Activated CD8-positive, alpha-beta T cell treated with anti-CD3 and anti-CD28 coated beads for 36 hours (primary cell): ENCODE measurements at regions not wholly inside any gene's neighbourhood (a gene's known extent, or its start where the extent isn't known, plus 50 kb on each side); places are given as distances from the start of the nearest gene placed in this dataset.

Experiments used
- ATAC-seq: fragments of 200-7000 bp; cut with Tn5 transposase; one replicate; pipeline ENCODE4 v1.10.0; 2021; ENCODE audit warnings: mild to moderate bottlenecking, moderate library complexity
- CTCF ChIA-PET: fragments of 350-600 bp; sonication (Branson Sonifier 250); formaldehyde crosslinking; loops from one replicate; lab custom pipeline; 2021; ENCODE audit warnings: antibody characterized with exemption; lab: Charles Lee
- POLR2A ChIA-PET: fragments of 350-600 bp; sonication (Branson Sonifier 250); formaldehyde crosslinking; loops from one replicate; lab custom pipeline; 2021; ENCODE audit warnings: antibody characterized with exemption; lab: Charles Lee
- DNase-seq: peaks from one replicate; pipeline ENCODE4 v3.0.0-alpha.2; 2020
- H3K27ac Mint-ChIP-seq: one replicate; pipeline ENCODE4 v1.8.0; 2021; ENCODE audit warnings: mild to moderate bottlenecking, mixed read lengths
- H3K27me3 Mint-ChIP-seq: one replicate; pipeline ENCODE4 v1.8.0; 2021; ENCODE audit warnings: mixed read lengths
- H3K36me3 Mint-ChIP-seq: one replicate; pipeline ENCODE4 v1.8.0; 2021; ENCODE audit warnings: low read depth, mixed read lengths
- H3K4me1 Mint-ChIP-seq: one replicate; pipeline ENCODE4 v1.8.0; 2021; ENCODE audit warnings: low read depth, mixed read lengths
- H3K4me3 Mint-ChIP-seq: one replicate; pipeline ENCODE4 v1.8.0; 2021; ENCODE audit warnings: mild to moderate bottlenecking, moderate library complexity, mixed read lengths
- H3K9me3 Mint-ChIP-seq: one replicate; pipeline ENCODE4 v1.8.0; 2021; ENCODE audit warnings: mixed read lengths
- intact Hi-C: fragments of 100-400 bp; cut with micrococcal nuclease; formaldehyde crosslinking; loops from one replicate; pipeline ENCODE4 v1.10.0; 2022
- TF ChIP-seq, protein P1 (sequence below): fragments of 200-600 bp; IDR thresholded peaks from one replicate; pipeline ENCODE4 v1.8.0; 2022; ENCODE audit warnings: antibody characterized with exemption, mild to moderate bottlenecking

- no peaks in the 10 kb centered on the region for H3K36me3 Mint-ChIP-seq
- ChIA-PET POLR2A (no interaction called here), CTCF (no interaction called here)
- no peaks in the 10 kb centered on the region for H3K9me3 Mint-ChIP-seq
- intact Hi-C loops, result no loop called here
- no peaks in the 10 kb centered on the region for H3K27me3 Mint-ChIP-seq
- ATAC-seq, result no peak
- TF ChIP-seq, protein P1, sequence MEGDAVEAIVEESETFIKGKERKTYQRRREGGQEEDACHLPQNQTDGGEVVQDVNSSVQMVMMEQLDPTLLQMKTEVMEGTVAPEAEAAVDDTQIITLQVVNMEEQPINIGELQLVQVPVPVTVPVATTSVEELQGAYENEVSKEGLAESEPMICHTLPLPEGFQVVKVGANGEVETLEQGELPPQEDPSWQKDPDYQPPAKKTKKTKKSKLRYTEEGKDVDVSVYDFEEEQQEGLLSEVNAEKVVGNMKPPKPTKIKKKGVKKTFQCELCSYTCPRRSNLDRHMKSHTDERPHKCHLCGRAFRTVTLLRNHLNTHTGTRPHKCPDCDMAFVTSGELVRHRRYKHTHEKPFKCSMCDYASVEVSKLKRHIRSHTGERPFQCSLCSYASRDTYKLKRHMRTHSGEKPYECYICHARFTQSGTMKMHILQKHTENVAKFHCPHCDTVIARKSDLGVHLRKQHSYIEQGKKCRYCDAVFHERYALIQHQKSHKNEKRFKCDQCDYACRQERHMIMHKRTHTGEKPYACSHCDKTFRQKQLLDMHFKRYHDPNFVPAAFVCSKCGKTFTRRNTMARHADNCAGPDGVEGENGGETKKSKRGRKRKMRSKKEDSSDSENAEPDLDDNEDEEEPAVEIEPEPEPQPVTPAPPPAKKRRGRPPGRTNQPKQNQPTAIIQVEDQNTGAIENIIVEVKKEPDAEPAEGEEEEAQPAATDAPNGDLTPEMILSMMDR, result no peak
- H3K4me1 Mint-ChIP-seq, result no peaks in the 10 kb centered on the region
- no peak overlapping the region for H3K4me3 Mint-ChIP-seq
- no peak overlapping the region for H3K27ac Mint-ChIP-seq
- no peak for DNase-seq
Observed at GRCh38 chr1:164310166-164310565, 248.8 kb upstream of the PBX1 start.

- ChIA-PET CTCF (no interaction called here), POLR2A (no interaction called here)
- no peaks in the 10 kb centered on the region for H3K27me3 Mint-ChIP-seq
- H3K36me3 Mint-ChIP-seq, result no peaks in the 10 kb centered on the region
- DNase-seq, result no peak
- no peak for ATAC-seq
- H3K4me3 Mint-ChIP-seq, result no peak overlapping the region
- no peaks in the 10 kb centered on the region for H3K4me1 Mint-ChIP-seq
- TF ChIP-seq, protein P1, result no peak
- intact Hi-C loops, result no loop called here
- H3K27ac Mint-ChIP-seq, result no peak overlapping the region
- no peaks in the 10 kb centered on the region for H3K9me3 Mint-ChIP-seq
Observed at GRCh38 chr1:164311377-164311776, 247.6 kb upstream of the PBX1 start.

DNA sequence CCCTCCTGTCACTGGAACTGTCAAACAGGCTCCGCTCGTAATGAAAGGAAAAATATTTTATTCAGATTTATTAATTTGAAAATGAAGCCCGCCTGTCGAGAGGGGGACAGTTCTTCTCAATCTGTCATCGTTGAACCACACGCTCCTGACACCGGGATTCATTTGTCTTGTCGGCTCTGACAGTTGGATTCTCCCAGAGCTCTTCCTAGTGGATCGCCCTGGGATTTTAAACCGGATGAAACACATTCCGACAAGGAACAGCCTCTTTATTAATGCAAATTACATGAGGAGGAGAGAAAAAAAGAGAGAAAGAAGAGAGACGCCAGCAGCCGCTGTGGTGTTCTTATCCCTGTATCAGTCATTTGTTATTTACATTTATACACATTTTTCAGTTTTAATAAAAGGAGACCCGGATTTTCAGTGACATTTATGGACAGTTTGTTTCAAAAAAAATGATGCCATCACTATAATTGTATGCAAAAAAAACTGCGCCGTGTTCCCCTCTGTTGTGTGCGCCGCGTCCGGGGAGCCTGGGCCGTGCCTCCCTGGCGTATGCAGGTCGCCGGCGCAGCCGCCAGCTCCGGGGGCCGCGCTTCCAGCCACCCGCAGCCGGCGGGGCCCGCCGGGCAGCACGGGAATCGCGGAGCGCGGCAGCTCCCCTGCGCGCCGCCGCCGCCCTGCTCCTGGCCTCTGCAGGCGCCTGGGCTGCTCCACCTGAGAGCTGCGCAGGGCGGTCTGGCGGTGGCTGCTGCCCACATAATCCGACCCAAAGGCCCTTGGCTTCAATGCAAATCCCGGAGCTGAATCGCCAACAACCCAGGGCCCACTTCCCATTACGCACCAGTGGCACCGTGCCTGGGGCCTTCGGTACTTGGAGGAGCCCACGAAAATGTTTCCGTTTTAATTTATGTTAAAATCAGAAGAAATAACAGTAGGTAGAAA is 237.9 kb upstream of the PBX1 start:
- H3K27ac Mint-ChIP-seq, result no peak overlapping the region
- POLR2A ChIA-PET, result interaction anchor here (0.5 kb wide), 1 partner anchor 810 kb away, joined by 3 read pairs; no protein-coding TSS in a partner anchor

DNA sequence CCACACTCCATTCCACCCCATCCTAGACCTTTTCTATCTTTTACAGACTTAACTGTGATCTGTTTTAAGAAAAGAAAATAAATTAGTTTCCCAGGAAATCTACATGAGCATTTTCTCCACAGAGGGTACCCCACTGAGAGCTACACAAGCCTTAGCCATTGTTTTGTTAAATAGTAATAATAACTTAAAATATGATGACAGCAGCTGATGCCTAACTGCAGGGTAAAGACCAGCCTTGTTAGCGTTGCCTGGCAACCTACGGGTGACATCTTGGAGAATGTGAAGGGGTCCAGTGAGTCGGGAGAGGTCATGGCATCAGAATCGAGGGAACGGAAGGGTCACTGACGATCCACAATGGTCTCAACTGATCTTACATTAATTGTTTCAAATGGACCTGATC is 233.2 kb upstream of the PBX1 start:
- ATAC-seq (no peak), DNase-seq (no peak)
- intact Hi-C loops, result no loop called here
- no peak overlapping the region for H3K4me3 Mint-ChIP-seq
- TF ChIP-seq, protein P1, result no peak
- H3K9me3 Mint-ChIP-seq, result peaks cover 7% of the 10 kb centered on the region
- ChIA-PET POLR2A (no interaction called here), CTCF (no interaction called here)
- H3K27ac Mint-ChIP-seq, result no peak overlapping the region
- H3K36me3 Mint-ChIP-seq, result no peaks in the 10 kb centered on the region
- H3K4me1 Mint-ChIP-seq, result no peaks in the 10 kb centered on the region
- H3K27me3 Mint-ChIP-seq, result peaks cover 2% of the 10 kb centered on the region

More for the DNA sequence above, 237.9 kb upstream of the PBX1 start:
- TF ChIP-seq, protein P1, result no peak
- intact Hi-C loops, result no loop called here
- H3K4me3 Mint-ChIP-seq, result no peak overlapping the region
- H3K4me1 Mint-ChIP-seq, result no peaks in the 10 kb centered on the region
- DNase-seq (no peak), ATAC-seq (no peak)
- H3K27me3 Mint-ChIP-seq, result peaks cover 8% of the 10 kb centered on the region
- H3K36me3 Mint-ChIP-seq, result no peaks in the 10 kb centered on the region
- no peaks in the 10 kb centered on the region for H3K9me3 Mint-ChIP-seq
- CTCF ChIA-PET, result no interaction called here

- H3K4me3 Mint-ChIP-seq, result no peak overlapping the region
- no peak overlapping the region for H3K27ac Mint-ChIP-seq
- TF ChIP-seq, protein P1, result no peak
- no peaks in the 10 kb centered on the region for H3K36me3 Mint-ChIP-seq
- H3K27me3 Mint-ChIP-seq, result no peaks in the 10 kb centered on the region
- intact Hi-C loops, result no loop called here
- ChIA-PET POLR2A (no interaction called here), CTCF (no interaction called here)
- ATAC-seq (no peak), DNase-seq (no peak)
- peaks cover 7% of the 10 kb centered on the region for H3K9me3 Mint-ChIP-seq
- no peaks in the 10 kb centered on the region for H3K4me1 Mint-ChIP-seq
Observed at GRCh38 chr1:164333387-164333786, 225.6 kb upstream of the PBX1 start.
